ENCODE measurements at regions not wholly inside any gene's neighbourhood (a gene's known extent, or its start where the extent isn't known, plus 50 kb on each side); places are given as distances from the start of the nearest gene placed in this dataset.
"Not testable (repeated sequence)": the region's sequence is repeated elsewhere in the genome, so short reads cannot be mapped to it uniquely, and the experiment has no call there.

DNA sequence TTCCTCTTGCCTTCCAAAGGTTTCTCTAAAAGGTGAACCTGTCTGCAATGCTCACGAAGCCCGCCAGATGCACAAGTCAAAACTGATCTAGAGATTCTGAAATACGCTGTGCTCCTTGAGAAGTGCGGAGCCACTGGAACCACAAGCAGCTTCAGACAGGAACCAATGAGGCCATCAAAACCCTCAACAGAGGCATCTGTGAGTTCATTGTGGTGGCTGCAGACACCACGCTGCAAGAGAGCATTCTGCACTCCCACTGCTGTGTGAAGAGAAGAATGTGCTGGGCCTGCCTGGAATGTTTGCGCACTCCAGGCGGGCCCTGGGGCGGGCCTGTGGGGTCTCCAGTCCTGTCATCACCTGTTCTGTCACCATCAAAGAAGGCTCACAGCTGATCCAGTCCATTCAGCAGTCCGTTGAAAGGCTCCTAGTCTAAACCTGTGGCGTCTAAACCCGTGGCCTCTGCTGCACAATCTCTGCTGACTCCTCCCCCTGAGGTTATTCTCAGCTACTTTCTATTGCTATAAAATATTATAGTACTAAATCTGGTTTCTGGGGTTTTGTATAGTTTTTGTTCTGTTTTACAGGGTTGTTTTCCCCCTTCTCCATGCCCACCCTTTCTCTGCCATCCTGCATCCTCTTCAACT, 187.4 kb downstream of the FAM72C start:
- DNase-seq (ENCODE audit: low read depth in 2 of 2, low spot score in 1 of 2), result not testable (repeated sequence)

DNA sequence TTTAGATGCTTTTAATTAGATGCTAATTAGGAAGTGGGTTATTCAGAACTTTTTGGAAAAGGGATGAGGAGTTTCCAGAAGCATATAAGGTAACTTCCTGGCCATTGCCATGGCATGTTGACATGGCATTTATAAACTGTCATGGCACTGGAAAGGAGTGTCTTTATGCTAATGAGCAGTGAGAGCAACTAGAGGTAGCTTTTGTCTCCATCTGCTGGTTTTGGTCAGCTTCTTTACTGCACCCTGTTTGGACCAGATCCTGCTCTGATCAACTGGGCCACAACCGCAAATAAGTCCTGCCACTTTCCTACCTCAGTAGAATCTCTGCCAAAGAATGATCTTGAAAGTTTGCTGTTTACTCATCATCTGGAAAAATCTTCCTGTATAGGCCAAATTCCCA, 193.6 kb downstream of the FAM72C start:
- DNase-seq (ENCODE audit: low read depth in 2 of 2, low spot score in 1 of 2), result not testable (repeated sequence)

DNA sequence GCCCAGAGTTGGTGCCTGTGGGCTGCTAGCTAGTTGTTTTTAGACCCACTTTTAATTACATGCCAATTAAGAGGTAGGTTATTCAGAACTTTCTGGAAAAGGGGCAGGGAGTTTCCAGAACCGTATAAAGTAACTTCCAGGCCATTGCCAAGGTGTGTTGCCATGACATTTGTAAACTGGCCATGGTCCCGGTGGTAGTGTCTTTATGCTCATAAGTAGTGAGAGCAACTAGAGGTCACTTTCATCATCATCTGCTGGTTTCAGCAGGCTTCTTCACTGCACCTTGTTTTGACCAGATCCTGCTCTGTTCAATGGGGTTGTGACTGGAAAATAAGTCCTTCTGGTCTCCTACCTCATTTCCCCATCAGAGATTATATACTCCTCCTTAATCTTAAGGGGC, 207.0 kb downstream of the FAM72C start:
- not testable (repeated sequence) for DNase-seq (ENCODE audit: low read depth in 2 of 2, low spot score in 1 of 2)

DNA sequence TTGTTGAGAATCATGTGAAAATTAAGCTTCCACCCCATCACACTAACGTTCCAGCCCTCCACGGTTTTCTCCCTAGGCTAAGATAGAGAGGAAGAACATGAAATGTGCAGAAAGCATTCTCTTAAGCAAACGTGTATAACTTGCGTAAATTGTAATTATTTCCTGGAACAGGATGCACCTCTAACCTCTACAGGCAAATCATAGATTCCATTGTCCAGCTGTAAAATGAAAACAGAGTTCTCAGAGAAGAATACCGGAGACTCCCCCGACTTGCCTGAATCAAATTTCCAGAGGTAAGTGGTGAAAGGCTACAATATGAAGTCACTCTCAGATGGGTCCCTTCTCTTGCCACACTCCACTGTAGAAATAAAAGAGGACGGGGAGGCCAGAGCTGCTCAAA, 211.4 kb downstream of the FAM72C start:
- not testable (repeated sequence) for DNase-seq (ENCODE audit: low read depth in 2 of 2, low spot score in 1 of 2)

DNA sequence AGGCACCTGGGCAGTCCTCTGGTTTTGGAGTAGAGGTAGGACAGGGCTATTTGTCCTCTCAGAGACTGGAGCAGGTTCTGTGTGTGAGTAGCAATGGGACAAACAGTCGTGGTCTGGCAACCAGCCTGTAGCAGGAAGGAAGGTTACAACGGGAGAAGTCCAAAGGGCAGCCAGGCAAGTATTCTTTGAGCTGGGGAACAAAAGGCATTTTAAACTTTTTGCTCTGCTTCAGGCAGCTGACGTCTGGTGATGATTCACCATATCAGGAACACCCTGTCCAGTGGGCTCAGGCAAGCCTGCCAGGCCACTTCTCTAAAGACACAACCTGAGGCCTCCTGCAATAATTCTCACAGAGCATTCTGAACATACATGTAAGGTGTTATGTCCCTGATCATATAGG, 215.8 kb downstream of the FAM72C start:
- DNase-seq (ENCODE audit: low read depth in 2 of 2, low spot score in 1 of 2), result not testable (repeated sequence)

DNA sequence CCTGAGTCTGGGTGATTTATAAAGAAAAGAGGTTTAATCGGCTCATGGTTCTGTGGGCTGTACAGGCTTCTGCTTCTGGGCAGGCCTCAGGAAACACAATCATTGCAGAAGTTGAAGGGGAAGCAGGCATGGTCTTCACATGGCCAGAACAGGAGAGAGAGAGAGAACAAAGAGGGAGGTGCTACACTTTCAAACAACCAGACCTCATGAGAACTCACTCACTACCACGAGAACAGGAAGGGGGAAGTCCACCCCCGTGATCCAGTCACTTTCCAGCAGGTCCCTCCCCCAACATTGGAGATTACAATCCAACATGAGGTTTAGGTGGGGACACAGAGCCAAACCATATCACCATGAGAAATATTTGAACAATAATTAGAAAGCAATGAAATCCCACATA, 222.9 kb downstream of the FAM72C start:
- no peak for DNase-seq (ENCODE audit: low read depth in 2 of 2, low spot score in 1 of 2)

DNA sequence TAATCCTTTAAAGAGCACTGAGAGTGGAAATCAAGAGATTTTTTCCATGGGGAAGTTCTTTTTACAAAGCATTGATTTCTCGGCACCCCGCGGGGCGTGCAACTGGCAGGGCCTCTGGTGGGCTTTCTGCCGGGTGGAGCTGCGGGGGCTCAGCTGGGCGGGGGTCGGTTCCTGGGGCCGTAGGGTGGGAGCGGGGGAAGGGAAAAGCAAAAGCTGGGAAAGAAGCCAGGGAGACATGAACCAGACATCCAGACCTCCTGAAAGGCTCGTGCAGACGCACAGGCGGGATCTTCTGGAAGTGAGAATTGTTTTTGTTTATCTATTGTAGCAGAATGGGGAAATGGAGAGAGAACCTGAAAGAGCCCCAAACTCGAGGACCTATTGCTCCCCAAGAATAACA, 235.2 kb downstream of the FAM72C start:
- DNase-seq (ENCODE audit: low read depth in 2 of 2, low spot score in 1 of 2), result no peak

DNA sequence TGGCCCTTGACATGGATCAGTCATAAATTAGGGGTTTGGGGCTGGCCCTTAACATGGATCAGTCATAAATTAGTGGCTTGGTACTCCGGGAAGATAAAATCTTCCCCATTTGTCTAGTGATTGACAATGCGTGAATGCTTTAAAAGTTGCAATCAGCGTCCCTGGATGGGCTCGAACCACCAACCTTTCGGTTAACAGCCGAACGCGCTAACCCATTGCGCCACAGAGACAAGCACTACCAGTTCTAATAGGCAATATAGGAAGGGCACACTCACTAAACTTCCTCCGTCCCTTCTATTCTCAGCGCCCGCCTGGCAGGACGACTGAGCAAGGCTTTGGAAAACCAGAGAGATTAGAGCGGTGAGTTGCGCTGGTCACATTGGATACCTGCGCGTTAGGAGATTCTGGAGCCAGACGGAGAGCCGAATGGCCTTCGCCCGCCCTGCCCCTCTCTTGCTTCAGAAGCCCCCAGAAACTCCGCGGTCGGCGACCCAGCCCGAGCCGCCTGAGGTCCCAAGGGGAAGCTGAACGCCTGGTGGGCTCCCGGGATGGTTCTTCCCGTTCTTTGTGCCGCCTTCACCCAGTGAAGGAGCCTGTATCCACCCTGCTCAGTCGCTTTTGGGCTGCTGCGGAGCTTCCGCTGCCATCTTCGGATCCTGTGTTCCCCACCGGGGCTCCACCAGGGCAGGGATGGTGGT, 235.9 kb downstream of the FAM72C start:
- DNase-seq (ENCODE audit: low read depth in 2 of 2, low spot score in 1 of 2), result no peak

DNA sequence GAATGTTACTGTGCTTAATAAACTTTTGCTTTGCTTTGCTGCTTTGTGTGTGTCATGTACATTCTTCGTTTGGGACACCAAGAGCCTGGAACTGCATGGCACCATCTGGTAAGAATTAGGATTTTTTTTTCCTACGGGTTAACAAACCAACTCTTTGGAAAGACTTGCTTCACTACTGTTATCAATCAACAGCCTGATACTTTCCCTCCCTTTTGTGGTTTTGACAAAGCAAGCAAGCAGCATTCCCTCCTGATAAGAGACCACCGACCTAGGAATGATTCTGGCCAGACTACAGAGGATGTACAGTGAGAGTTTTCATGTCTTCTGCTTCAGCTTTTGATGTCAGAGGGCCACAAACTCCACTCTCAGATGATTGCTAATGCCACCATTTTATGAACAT, 237.5 kb downstream of the FAM72C start:
- DNase-seq (ENCODE audit: low read depth in 2 of 2, low spot score in 1 of 2), result not testable (repeated sequence)

DNA sequence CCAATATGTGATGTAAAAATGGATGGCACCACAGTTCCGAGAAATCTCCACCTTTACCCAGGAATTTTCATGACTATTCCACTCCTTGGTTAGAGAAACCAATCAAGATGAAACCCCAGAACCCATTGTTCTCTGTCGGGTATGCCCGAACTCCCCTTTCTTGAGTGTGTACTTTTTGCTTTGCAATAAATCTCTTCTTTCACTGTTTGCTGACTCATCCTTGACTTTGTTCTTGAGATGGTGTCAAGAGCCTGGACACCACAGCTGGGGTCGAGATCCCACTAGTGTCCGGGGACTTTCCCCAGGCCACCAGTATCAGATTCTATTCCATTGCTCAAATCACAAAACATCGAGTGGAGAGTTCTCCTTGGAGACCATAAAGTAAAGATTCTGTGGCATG, 240.9 kb downstream of the FAM72C start:
- not testable (repeated sequence) for DNase-seq (ENCODE audit: low read depth in 2 of 2, low spot score in 1 of 2)

DNA sequence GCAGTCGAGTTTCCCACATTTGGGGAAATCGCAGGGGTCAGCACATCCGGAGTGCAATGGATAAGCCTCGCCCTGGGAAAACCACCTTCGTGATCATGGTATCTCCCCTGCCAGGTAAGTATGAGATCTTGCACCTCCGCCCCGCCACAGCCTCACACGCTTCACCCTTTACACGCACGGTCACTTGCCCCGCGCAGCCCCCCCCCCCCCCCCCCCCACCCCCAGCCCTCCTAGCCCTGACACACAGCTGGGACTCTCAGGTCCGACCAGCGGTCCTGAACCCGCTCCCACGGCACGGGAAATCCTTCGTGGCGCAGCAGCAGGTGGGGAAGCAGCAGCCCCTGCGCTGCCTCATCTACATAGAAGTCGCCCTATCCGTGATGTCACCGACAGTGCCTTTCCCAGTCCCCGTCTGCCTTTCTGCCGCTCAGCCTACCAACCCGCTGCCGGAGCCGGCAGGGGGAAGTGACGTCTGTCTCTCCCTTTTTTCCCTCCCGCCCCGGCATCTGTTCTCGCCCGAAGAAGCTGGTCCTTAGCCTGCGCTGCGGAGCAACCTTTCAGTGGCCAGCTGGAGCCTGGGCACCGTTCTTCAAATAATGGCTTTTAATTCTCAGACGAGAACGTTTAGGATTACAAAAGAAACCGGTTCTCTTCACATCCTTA, 242.2 kb downstream of the FAM72C start:
- DNase-seq (ENCODE audit: low read depth in 2 of 2, low spot score in 1 of 2), result peak in 1 of 2 donors; percentile 0

DNA sequence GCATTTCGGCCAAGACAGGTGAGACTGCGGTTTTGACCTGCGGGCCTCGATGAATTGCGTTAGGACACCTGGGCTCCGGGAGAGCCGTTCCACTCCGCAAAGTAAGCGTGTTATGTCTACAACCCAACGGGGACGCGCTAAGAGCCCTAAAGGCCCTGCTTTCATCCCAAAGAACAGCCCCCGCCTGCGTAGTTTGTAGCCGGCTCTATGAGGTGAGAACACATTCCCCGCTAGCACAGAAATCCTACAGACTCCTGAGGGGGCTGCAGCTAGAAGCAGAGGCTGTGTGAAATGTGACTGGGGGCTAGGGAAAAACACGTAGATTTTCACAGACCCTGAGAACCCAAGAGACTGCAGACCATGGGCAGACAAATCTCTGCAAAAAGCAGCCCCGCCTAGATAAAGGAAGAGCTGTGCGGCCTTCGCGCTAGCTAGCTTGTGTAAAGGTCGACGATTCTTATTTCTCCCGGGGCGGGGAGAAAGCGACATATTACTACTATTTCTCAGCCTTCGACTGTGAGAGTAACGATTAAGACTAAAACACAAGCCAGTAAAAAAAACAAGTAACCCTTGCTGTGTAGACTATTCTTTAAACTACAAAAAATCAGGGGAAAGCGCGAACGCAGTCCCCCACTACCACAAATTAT, 242.9 kb downstream of the FAM72C start:
- not testable (repeated sequence) for DNase-seq (ENCODE audit: low read depth in 2 of 2, low spot score in 1 of 2)

DNA sequence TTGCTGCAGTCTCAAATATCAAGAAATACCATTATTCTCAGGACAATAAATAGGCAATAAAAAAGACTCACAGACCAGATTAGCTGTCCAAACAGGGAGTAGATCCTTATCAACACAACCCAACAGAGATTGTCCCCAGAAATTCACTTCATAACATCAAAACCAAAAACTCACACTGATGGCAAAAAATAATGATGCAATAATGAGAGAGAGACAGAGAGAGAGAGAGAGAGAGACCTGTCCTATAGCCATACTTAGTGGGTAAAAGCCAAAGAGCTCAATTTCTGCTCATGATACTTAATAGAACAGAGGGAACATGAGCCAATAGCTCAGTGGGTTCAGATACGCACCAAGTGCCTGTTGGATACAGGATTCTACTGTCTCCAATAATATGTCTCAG, 244.5 kb downstream of the FAM72C start:
- DNase-seq (ENCODE audit: low read depth in 2 of 2, low spot score in 1 of 2), result no peak

DNA sequence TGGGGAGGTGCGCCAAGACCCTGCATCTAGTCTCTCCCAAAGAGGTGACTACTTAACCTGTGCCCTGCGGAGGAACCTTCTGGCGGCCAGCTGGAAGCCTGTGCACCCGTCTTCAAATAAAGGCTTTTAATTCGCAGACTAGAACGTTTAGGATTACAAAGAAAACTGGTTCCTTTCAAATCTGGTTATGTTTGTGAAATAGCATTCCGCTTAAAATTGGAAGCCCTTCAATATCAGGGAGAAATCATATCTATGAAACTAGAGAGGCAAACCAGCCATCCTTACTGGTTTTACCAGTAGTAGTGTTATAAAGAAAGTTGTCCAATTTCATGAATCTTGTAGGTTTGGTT, 250.8 kb downstream of the FAM72C start:
- no peak for DNase-seq (ENCODE audit: low read depth in 2 of 2, low spot score in 1 of 2)

DNA sequence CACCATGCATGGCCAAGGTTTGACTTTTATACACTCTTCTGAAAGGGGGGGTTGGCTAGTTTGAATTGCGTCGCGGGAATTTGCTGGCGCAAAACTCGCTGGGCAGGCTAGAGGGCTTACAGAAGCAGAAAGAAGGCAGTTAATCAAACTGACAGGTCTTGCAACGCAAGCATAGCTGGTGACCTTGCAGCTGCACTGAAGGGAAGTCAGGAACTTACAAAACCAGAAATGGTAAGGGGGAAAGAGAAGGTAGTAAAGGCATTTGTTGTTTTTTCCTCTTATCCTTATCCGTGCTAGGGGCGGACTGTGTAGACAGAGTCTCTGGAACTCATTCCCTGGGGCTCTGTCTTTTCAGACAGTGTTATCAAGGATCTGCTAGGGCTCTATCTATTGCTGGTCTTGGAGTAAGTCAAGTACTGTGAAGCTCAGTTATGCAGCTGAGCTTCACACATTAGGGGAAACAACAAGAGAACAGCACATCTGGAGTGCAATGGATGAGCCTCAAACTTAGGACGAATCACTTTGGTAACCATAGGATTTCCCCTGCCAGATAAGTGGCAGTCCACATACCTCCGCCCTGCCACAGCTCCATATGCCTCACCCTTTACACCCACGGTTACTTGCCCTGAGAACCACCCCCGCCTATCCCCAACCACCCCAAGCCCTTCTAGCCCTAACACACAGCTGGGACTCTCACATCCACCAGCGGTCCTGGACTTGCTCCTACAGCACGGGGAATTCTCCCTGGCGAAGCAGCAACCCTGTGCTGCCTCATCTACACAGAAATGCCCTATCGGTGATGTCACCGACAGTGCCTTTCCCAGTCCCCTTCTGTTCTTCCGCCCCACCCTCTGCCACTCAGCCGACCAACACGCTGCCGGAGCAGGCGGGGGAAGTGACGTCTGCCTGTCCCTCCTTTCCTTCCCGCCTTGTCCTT, 251.4 kb downstream of the FAM72C start:
- no peak for DNase-seq (ENCODE audit: low read depth in 2 of 2, low spot score in 1 of 2)

DNA sequence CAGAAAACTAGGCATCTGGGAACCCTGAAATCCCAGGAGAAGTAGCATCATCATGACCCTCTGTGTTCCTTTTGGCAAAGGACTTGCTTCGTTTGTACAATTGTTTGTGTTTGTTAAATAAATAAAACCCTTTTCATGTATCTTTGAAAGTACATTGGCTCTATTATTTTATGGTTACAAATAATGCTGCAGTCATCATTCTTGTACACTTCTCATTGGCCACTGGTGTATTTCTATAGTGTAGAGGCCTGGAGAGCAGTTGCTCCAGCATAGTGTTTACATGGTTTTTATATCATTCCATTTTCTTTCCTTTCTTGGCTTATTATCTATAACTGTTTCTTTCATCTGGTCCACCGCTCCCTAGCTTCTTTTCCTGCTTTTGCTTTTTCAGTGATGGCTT, 253.3 kb downstream of the FAM72C start:
- DNase-seq (ENCODE audit: low read depth in 2 of 2, low spot score in 1 of 2), result no peak

DNA sequence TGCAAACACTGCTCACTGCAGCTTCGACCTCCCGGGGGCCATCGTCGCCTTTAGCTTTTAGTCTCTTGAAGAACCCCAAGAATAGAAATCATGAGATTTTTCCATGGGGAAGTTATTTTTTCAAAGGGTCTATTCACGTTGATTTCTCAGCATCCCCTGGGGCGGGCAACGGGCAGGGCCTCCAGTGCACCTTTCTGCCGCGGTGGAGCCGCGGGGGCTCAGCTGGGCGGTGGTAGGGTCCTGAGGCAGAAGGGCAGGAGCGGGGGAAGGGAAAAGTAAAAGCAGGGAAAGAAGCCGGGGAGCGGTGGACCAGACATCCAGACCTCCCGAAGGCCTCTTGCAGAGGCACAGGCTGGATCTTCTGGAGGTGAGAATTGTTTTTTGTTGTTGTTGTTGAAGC, 253.8 kb downstream of the FAM72C start:
- DNase-seq (ENCODE audit: low read depth in 2 of 2, low spot score in 1 of 2), result no peak

DNA sequence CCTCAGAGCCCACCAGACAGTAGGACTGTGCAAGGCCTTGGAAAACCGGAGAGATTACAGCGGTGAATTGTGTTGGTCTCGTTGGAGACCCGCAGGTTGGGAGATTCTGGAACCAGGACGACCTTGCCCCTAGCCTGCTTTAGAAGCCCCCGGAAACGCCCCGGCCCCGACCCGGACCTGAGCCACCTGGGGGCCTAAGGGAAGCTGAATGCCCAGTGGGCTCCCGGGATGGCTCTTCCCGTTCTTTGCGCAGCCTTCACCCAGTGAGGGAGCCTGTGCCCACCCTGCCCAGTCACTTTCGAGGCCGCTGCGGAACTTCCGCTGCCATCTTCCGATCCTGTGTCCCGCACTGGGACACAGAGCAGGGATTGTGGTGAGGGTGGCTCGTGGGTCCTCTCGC, 254.4 kb downstream of the FAM72C start:
- no peak for DNase-seq (ENCODE audit: low read depth in 2 of 2, low spot score in 1 of 2)

DNA sequence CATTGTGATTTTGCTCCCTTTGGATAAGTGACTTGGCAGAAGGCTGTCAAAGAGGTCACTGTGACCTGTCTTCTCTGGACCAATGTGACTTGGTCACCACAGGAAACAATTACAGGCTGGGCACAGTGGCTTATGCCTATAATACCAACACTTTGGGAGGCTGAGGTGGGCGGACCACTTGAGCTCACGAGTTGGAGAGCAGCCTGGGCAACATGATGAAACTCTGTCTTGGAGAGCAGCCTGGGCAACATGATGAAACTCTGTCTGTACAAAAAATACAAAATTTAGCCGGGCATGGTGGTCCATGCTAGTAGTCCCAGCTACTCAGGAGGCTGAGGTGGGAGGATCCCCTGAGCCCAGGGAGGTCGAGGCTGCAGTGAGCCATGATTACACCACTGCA, 256.9 kb downstream of the FAM72C start:
- not testable (repeated sequence) for DNase-seq (ENCODE audit: low read depth in 2 of 2, low spot score in 1 of 2)

DNA sequence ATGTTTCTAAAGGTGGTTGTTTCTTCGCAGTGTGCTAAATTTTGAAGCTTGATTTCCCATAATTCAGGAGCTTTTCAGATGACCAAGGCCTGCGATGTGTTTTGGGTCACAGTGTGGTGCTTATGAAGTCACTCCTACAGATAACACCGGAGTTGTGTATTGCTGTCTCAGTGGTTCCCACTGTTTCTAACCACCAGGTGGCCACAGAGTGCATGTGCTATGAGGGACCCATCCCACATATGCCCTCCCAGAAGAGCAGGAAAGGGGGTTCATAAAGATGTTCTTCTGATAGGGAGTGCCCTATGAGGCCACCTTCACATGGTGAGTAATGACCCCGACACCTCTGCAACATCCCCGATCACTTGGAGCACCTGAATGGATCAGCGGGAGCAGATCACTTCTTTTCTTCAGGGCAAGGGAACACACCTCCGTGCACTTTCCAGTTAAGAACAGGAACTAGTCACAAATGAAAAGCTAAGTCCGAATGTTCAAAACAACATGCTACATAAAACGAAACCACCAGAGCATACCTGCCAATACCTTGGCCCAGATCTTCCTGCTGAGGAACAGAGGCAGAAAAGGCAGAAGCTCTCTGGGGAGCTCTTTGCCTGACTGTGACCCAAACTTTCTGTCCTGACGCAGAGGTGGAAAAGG, 262.1 kb downstream of the FAM72C start:
- not testable (repeated sequence) for DNase-seq (ENCODE audit: low read depth in 2 of 2, low spot score in 1 of 2)

Measured in stimulated activated CD8-positive, alpha-beta memory T cell treated with anti-CD3 and anti-CD28 coated beads, Interleukin-4, amount 100 ng/mL, for 1 hour (primary cell).